GM21390 (cell line): ENCODE measurements at regions not wholly inside any gene's neighbourhood (a gene's known extent, or its start where the extent isn't known, plus 50 kb on each side); places are given as distances from the start of the nearest gene placed in this dataset.
"Not testable (repeated sequence)": the region's sequence is repeated elsewhere in the genome, so short reads cannot be mapped to it uniquely, and the experiment has no call there.

Experiments used
- ATAC-seq: cut with Tn5 transposase; IDR thresholded peaks from one replicate; pipeline ENCODE4 v1.9.1; 2021; ENCODE audit not compliant: unreplicated experiment

- ATAC-seq, result not testable (repeated sequence)
These were observed 861.6 kb downstream of the UQCRFS1 start for GRCh38 chr19:28351321-28351720.

- no peak for ATAC-seq
These were observed 862.3 kb downstream of the UQCRFS1 start for GRCh38 chr19:28350673-28351072.

- no peak for ATAC-seq
These were observed 862.9 kb downstream of the UQCRFS1 start for GRCh38 chr19:28350037-28350436.

- no peak for ATAC-seq
These were observed 863.3 kb downstream of the UQCRFS1 start for GRCh38 chr19:28349604-28350003.

- ATAC-seq, result no peak
These were observed 867.1 kb downstream of the UQCRFS1 start for GRCh38 chr19:28345811-28346210.

GRCh38 chr19:28341810-28342350 lies 871.1 kb downstream of the UQCRFS1 start:
- no peak for ATAC-seq

GRCh38 chr19:28334419-28334818 lies 878.5 kb downstream of the UQCRFS1 start:
- ATAC-seq, result no peak

GRCh38 chr19:28333909-28334308 lies 879.0 kb downstream of the UQCRFS1 start:
- no peak for ATAC-seq

- no peak for ATAC-seq
These were observed 880.1 kb downstream of the UQCRFS1 start for GRCh38 chr19:28332886-28333285.

- no peak for ATAC-seq
These were observed 880.6 kb downstream of the UQCRFS1 start for GRCh38 chr19:28332351-28332750.

- no peak for ATAC-seq
These were observed 881.4 kb downstream of the UQCRFS1 start for GRCh38 chr19:28331596-28331995.

- no peak for ATAC-seq
These were observed 882.1 kb downstream of the UQCRFS1 start for GRCh38 chr19:28330831-28331230.

- no peak for ATAC-seq
These were observed 883.5 kb downstream of the UQCRFS1 start for GRCh38 chr19:28329429-28329828.

- no peak for ATAC-seq
These were observed 885.0 kb downstream of the UQCRFS1 start for GRCh38 chr19:28327905-28328304.

- ATAC-seq, result no peak
These were observed 886.2 kb downstream of the UQCRFS1 start for GRCh38 chr19:28326746-28327145.

- no peak for ATAC-seq
These were observed 888.5 kb downstream of the UQCRFS1 start for GRCh38 chr19:28324275-28325060.

- no peak for ATAC-seq
These were observed 890.0 kb downstream of the UQCRFS1 start for GRCh38 chr19:28322945-28323344.

GRCh38 chr19:28322491-28322890 lies 890.5 kb downstream of the UQCRFS1 start:
- no peak for ATAC-seq

GRCh38 chr19:28319918-28320317 lies 893.0 kb downstream of the UQCRFS1 start:
- ATAC-seq, result no peak

- ATAC-seq, result no peak
These were observed 893.7 kb downstream of the UQCRFS1 start for GRCh38 chr19:28319227-28319626.

- no peak for ATAC-seq
These were observed 894.3 kb downstream of the UQCRFS1 start for GRCh38 chr19:28318469-28319179.

- ATAC-seq, result no peak
These were observed 896.5 kb downstream of the UQCRFS1 start for GRCh38 chr19:28316464-28316863.
